NCI-H1694 (cell line): ENCODE measurements at regions not wholly inside any gene's neighbourhood (a gene's known extent, or its start where the extent isn't known, plus 50 kb on each side); places are given as distances from the start of the nearest gene placed in this dataset.
"Not testable (repeated sequence)": the region's sequence is repeated elsewhere in the genome, so short reads cannot be mapped to it uniquely, and the experiment has no call there.

Experiments
- DNase-seq: peaks from one replicate; lab custom pipeline; 2025; lab: John Stamatoyannopoulos, UW

GRCh38 chr9:103068753-103069152 is 73.6 kb downstream of the CYLC2 start:
- DNase-seq, result no peak

GRCh38 chr9:103078581-103078980 is 83.4 kb downstream of the CYLC2 start:
- DNase-seq, result no peak

GRCh38 chr9:103082494-103082893 is 87.4 kb downstream of the CYLC2 start:
- no peak for DNase-seq

DNA sequence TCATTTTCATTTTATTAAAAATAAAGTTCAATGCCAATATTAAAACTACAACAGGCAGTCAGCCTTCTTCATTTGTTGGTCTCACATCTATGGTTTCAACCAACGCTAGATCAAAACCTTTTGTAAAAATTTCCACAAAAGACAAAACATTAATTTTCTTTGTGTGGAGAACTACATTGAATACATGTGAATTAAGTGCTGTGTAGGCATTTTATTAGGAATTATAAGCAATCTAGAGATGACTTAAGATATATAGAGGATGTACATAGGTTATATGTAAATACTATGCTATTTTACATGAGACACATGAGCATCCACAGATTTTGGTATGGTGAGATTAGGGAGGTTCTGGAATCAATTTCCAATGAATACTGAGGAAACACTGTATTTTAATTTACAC is 94.2 kb downstream of the CYLC2 start:
- DNase-seq, result no peak

DNA sequence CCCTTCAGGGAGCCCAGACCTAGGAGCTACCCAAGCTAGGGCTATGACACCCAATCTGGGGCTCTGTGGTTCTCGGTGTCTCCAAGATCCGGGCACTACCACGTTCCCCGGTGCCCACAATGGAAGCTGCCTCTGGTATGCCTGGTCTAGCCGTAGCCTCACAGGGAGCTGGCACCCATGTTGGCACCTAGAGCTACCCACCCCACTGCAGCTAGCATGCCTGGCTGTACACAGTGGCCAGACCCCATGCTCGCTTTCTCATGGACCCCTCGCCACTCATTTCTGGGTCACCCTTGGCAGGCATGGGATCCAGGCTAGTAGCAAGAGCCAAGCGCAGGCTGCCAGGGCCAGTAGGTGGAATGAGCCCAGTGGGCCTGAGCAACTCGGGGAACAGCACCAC is 109.0 kb downstream of the CYLC2 start:
- no peak for DNase-seq

GRCh38 chr9:103116246-103116645 is 121.1 kb downstream of the CYLC2 start:
- DNase-seq, result no peak

GRCh38 chr9:103126494-103126893 is 131.4 kb downstream of the CYLC2 start:
- DNase-seq, result no peak

DNA sequence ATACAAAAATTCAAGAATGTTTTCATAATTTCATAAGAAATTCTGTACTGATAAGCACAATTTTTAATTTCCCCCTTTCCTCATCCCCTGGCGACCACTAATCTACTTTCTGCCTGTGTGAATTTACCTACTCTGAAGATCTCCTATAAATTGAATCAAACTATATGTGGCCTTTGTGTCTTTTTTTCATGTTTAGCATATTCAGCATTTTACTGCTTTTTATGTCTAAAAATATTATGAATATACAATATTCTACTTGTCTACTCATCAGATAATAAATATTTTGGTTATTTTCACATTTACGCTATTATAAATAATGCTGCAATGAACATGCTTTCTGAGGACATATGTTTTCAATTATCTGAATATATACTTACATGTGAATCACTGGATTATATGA is 144.8 kb downstream of the CYLC2 start:
- DNase-seq, result no peak

DNA sequence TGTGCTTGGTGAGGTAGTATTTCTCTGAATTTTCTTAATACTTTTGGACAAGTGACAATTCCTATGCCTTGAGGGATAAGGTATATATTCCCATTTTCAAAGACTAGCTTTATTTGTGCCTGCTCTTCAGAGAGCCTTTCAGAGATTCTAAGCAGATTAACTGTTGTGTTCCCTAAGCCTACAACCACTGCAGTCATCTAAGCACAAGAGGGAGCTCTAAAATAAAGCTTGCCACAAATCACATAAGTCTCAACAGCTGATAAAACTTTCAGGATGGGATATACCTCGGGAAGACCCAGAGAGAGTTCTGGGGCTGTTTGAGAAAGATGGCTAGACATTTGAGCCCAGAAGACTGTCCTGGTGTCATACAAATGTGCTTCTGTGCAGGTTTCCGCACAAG is 157.3 kb downstream of the CYLC2 start:
- no peak for DNase-seq

- DNase-seq, result no peak
Measured at GRCh38 chr9:103167530-103167929, 172.4 kb downstream of the CYLC2 start.

DNA sequence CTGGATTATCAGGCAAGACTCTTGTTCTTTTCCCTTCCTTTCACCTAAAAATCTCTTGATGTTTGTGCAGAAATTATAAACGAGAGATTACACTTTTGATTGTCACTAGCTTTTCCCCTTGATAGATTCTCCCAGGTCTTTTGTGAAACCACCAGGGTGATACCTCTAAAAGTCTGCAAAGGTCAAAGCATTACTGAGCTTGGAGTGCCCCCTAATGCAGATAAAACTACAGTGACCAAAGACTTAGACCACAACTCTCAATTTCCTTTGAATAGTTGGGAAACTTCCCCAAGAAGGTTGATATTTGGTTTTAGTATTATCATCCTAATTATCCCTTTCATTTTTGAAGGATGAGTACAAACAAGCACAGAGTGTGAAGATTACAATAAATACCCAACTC is 173.1 kb downstream of the CYLC2 start:
- DNase-seq, result no peak

DNA sequence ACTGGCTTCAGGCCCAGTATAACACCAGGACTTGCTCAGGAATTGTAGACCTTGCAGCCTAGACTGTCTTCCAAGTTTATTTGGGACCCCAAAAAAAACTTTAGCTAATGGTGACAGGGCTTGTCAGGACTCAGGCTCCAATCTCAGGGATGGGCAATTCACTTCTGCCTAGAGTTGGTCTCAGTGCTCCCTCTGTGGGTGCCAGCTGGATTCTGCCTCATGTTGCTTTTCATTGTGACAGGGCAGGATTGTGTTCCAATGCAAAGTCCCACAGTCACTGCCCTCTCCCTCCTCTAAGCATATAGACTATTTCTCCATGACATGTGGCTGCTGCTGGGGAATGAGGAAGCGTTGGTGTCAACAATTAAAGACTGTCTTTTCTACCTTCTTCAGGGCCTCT is 174.7 kb downstream of the CYLC2 start:
- no peak for DNase-seq

GRCh38 chr9:103183701-103184171 is 188.6 kb downstream of the CYLC2 start:
- DNase-seq, result no peak

- DNase-seq, result no peak
Measured at GRCh38 chr9:103186959-103187358, 191.8 kb downstream of the CYLC2 start.

GRCh38 chr9:103188781-103189350 is 193.7 kb downstream of the CYLC2 start:
- no peak for DNase-seq

DNA sequence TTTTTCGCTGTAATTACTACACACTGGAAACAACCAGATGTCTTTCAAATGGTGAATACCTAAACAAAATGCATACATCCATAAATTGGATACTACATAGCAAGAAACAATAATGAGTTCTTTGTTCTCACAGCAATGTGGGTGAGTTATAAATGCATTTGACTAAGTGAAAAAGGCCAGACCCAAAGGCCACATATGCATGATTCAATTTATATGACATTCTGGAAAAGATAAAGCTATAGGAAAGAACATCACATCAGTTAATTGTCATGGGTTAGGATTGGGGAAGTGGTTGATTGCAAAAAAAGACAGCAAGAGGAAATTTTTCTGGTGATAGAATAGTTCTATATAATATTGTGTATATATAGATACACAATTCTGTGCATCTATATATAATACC is 198.9 kb downstream of the CYLC2 start:
- no peak for DNase-seq

GRCh38 chr9:103203172-103203571 is 208.0 kb downstream of the CYLC2 start:
- no peak for DNase-seq

- DNase-seq, result not testable (repeated sequence)
Measured at GRCh38 chr9:103205881-103206585, 210.9 kb downstream of the CYLC2 start.

DNA sequence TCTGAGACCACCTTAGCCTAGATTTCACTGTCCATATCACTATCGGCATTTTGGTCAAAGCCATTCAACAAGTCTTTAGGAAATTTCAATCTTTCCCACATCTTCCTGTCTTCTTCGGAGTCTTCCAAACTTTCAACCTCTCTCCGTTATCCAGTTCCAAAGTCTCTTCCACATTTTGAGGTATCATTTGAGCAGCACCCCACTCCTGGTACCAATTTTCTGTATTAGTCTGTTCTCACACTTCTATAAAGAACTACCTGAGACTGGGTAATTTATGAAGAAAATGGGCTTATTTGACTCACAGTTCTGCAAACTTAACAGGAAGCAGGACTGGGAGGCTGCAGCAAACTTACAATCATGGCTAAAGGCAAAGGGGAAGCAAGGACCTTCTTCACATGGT is 215.5 kb downstream of the CYLC2 start:
- DNase-seq, result no peak

DNA sequence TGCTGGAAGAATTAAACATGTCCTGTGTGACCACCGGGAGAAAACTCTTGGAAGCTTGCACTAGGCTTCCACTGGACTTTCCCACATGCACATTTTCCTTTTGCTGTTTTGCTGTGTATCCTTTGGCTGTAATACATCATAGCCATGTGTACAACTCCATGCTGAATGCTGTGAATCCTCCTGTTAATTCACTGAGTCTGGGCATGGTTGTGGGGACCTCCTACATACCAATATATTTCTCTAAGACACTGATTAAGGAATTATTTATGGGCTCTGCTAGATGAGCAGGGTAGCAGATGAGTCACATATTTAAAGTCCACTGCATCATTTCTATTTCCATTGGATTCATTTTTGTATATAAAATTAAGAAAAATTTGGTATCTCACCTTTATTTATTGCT is 220.1 kb downstream of the CYLC2 start:
- DNase-seq, result no peak

DNA sequence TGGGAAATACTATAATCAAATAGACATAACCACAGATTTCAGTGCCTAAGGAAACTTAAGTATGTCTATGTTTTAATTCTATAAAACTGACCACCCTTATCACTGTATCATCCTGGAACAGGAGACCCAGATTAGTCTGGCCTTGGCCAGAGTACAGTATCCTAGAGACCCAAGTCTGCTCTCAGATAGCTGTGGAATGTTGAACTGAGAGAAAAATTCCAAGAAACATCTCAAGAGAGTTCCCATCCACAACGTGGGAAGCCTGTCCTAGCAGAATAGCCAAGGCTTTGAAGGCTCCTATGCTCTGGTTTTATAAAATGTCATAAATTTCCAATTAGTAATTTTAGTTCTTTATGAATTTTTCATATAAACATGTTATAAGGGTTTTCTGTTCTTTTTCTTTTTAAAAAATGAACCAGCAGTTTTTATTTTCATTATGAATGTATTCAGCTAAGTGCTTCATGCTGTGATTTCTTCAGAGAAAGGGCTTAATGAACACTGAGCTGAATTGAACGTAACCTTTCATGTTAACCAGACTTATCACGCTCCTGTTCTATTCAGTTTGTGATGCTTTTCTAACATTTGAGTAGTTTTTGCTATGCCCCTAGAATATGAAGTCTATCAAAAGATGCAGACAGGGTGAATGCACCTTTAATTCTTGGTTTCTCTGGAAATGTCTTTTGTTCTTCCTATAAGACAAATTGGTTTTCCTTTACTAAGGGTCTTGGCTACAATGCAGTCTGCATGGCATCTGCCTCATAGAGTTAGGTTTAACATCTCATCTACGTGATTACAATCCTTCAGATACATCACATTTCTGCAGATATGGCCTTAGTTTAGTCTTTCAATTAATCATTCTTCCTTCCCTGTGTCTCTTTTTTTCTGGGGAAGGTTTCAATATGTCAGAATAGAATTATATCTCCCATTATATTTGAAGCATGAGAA is 230.8 kb downstream of the CYLC2 start:
- DNase-seq, result no peak

DNA sequence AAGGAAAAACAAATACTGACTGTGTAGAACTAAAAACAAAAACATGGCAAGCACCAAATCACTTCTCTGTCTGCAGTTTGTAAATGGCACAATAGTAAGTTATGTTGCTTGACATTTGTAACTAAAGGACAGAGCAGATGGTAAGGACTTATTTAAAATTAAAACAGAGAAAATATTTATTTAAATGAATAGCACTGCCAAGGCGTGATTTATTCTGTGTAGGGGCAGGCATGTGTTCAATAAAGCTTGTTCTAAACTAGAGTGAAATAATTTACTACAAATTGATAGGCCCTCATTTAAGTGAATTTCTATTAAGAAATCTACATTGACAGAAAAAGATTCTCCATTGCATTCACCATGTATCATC is 231.5 kb downstream of the CYLC2 start:
- no peak for DNase-seq

DNA sequence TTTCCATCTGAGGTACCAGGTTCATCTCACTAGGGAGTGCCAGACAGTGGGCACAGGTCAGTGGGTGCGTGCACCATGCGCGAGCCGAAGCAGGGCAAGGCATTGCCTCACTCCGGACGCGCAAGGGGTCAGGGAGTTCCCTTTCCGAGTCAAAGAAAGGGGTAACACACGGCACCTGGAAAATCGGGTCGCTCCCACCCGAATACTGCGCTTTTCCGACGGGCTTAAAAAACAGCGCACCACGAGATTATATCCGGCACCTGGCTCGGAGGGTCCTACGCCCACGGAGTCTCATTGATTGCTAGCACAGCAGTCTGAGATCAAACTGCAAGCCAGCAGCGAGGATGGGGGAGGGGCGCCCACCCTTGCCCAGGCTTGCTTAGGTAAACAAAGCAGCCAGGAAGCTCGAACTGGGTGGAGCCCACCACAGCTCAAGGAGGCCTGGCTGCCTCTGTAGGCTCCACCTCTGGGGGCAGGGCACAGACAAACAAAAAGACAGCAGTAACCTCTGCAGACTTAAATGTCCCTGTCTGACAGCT is 242.5 kb downstream of the CYLC2 start:
- DNase-seq, result not testable (repeated sequence)
